Activated CD4-positive, alpha-beta T cell treated with anti-CD3 and anti-CD28 coated beads, Interleukin-2, amount 50 U/mL, for 48 hours (primary cell): ENCODE measurements at regions not wholly inside any gene's neighbourhood (a gene's known extent, or its start where the extent isn't known, plus 50 kb on each side); places are given as distances from the start of the nearest gene placed in this dataset.

ENCODE experiments used
- DNase-seq, 2 experiments: peaks; one replicate each; pipeline ENCODE4 v3.0.0-alpha.2; 2020

DNA sequence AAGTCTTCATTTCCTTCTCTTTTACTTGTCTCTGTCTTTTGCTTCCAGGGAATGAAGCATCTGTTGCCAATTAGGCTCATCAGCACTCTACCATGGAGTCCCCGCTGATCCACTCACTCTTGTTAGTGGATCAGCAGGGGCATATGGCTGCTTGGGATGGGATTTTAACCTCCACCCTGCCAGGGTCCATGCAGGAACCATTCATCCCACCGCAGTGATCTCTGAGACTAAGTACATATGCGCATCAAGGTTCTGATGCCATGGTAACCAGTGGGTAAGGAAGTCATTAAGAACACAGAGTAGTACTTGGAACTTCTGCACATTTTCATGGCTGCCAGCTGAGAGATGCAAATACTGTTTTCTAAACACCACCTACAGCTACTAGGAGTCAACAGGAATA, 374.0 kb upstream of the ALCAM start:
- DNase-seq = no peak

DNA sequence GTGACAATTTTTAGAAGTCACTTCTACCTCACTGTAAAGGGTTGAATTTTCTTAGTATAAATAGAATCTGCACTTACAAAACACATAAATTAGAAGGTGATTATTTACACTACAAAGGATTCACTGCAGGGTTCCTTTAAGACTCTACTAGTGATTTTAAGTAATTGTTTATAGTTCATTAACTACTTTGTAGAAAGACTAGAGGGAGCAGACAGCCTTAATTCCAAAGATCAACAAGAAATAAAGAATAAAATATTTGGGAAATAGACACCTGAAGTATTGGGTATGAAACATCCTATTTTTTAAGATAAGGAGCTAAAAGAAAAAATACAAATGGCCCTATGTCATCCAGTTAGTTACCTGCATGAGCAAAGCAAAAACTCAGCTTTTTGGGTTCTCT, 360.5 kb upstream of the ALCAM start:
- DNase-seq = no peak

DNA sequence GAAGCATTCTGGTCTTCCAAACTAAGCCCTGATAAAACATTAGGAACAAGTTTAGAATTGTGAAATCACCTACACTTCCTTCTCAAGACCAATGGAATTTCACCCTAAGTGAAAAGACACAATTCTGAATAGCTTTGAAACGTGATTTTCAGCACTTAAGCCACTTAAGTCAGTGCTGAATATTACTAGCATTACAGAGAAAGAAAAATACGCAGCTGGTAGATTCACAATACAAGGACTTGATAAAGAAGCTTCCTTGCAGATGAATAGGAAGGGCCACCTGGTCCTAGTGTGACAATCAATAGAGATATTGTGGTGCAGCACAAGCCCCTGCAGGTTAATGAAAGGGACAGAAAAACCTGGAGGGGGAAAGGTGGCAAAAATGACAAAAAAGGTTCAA, 353.1 kb upstream of the ALCAM start:
- DNase-seq = no peak

DNA sequence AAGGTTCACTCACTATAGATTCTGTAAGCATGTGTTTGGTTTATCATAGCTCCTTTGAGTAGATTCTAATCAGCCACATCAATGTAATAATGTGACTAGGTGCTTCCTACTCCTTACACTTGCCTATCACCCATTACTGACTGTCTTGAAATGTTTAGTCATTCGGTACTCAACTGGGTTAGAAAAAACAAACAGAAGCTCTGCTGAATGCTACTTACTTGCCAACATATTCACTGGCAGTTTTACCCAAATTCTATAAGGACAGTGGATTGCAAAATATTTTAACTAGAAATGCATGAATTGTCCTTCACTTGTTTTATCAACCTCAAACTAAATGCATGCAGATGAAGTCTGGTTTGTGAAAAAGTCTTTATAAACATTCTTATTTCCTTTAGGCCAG, 352.1 kb upstream of the ALCAM start:
- no peak for DNase-seq

DNA sequence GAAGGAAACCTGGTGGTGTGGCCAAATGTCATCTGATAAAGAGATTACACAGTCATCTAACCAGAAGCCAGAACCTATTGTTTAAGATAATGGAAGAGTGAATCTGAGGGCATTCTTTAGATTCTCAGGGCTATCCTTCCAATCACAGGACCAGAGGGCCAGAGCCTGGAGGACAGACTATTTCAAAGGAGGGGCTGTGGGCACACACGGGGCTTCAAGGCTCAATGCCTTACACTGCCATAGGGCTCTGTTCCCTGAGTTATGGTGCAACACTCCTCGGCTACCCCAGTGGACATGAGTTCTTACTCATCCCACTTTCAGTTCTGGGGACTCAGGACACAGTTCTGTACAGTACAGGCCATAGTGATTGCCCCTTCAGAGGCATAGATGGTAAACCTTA, 343.9 kb upstream of the ALCAM start:
- DNase-seq = no peak

DNA sequence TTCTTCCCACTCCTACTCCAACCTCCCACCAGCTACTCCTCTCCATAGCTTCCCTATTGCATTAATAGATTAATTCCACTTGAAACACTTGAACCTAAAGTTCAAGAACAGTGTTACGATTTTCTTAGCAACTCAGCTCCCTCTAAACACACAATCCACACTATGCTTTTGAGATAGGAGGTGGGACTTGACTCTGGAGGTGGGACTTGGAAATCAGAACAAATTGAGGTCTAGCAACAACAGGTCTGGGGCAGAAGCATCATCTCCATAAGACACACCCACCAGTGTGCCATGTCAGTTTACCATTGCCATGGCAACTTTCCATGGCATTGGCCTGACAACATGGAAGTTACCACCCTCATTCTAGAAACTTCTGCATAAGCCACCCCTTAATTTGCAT, 336.5 kb upstream of the ALCAM start:
- no peak for DNase-seq

DNA sequence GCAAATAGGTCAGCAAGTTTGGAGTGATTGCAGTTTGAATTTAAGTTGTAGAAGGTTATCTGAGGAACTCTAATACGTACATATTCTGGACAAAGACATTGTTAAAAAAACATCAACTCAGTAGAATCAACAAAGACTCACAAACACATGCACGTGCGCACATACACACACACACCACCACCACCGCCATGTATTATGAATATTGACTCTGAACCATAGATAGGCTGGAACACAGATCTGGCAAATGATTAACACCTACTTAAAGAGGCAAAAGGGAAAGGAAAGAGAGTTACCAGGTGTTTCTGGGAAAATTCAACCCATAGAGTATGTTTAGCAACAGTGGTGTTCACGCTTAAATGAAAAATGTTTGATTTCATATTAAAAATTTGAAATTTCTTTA, 334.2 kb upstream of the ALCAM start:
- DNase-seq = no peak

DNA sequence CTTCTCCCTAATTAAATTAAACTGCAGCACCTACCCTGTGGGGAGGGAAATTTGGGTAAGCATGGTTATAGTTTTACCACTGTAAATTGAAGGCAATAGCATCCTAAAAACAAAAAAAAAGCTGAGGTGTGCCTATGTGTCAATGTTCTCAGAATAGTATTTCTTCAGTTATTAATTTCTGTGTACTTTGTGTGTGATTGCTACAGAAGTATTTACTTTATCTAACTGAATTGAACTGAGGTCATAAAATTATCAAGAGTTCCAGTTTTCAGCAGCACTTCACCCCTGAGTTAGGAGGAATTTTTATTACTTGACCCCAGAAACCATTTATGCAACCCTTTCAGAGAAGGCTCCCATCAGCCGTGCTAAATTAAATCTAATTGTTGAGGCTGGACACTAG, 333.6 kb upstream of the ALCAM start:
- DNase-seq = no peak

DNA sequence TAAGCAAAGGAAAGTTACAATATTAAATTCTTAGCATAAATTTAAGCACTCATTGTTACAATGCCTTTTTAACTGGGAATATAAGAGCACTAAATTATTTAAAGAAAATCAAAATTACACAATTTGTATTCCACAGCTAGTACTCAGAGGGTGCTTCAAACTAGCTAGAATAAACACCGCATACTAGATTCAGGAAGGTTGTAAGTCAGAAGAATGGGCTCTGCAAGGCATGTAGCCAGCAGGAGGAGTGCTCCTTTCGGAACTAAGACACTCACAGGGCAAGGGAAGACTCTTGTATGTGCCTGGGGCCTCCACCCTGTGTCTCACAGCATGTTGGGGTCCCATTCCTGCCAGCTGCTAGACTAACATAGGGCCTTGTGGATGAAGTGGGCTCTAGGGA, 327.7 kb upstream of the ALCAM start:
- DNase-seq = no peak

DNA sequence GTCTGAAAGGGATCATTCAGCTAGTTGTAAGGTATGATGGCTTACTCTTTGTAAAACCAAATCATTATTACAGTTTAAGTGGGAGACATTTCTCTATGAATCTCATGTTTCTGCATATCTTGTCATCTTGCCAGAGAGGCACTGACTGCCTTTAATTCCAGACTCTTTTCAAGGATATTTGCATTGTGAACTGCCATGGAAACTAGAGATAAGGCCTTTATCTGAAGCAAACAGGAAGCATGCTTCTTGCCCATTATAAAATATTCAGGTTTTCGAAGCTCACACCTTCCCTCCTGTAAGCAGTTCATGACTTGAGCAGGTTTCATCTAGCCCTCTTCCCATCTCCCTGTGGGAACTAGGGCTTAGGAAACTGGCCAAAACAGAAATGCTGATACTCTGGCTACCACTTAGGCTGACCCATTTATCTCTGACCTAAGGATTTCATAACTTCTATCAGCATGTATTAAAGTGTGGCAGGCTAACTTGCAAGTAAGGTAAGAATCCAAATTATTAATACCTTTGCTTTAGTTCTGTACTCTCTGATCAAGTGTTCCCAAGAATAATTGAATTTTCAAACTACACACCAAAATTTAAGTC, 326.6 kb upstream of the ALCAM start:
- DNase-seq = no peak

DNA sequence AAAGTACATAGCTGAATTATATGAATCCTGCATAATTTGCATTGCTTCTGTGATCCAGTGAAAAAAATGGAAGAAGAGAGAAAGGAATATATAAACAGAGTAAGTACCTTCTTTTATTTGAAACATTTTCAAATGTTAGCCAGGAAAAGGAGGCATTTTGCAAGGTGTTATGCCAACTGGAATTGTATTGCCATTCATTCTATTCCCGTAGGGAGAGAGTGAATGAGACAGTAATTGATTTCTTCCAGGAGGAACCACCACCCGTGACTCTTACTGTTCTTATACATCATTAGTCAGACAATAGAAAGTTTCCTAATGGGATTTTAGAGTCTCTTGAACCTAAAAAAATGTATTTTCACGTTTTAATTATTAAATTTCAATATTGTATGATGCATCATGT, 324.1 kb upstream of the ALCAM start:
- no peak for DNase-seq

DNA sequence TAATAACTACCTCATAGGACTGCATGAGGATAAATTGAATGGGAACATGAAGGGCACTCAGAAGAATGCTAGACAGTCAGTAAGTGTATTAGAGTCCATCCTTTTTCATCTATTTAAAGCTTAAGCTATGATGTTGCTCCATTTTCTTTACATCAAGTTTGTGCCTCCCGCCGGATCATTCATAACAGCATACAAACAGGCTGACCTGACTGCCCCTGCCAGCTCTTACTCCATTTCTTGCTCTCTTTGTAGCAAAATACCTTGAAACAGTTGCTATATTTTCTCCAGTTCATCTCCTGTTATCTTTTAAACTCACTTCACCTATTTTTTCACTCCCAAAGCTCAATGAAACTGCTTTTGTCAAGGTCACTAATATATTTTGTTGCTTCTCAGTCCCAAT, 315.6 kb upstream of the ALCAM start:
- DNase-seq = no peak

DNA sequence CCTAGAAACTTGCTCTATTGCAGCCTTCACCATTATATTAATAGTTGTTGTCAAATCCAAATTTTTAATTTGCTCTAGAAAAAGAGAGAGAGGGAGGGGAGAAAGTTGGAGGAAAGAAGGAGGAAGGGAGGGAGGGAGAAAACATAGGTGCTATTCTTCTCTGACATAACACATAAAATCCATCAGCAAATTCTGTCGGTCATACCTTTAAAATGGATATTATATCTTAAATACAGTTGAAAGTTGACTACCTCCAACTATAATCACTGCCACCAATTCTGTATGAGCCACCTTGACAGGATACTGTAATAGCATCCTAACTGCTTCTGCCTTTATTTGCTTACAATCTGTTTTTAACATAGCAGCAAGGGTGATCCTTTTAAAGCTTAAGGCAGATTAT, 314.7 kb upstream of the ALCAM start:
- DNase-seq = no peak

DNA sequence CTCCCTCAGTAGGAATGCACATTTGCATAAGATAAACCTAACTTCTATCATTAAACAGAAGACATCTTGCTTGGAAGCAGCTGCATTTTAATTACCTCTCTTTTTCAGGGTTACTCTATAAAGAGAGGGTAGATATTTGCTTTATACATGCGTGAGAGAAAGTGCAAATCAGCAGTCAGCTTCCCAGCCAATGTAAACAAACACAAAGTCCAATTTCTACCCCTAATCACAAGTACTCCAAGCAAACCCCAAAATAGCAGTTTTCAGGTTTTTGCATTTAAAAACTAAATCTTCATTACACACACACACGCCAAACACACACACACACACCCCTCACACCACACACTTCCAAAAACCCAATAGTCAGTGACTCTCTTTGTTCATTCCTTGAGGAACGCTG, 303.9 kb upstream of the ALCAM start:
- DNase-seq = no peak

DNA sequence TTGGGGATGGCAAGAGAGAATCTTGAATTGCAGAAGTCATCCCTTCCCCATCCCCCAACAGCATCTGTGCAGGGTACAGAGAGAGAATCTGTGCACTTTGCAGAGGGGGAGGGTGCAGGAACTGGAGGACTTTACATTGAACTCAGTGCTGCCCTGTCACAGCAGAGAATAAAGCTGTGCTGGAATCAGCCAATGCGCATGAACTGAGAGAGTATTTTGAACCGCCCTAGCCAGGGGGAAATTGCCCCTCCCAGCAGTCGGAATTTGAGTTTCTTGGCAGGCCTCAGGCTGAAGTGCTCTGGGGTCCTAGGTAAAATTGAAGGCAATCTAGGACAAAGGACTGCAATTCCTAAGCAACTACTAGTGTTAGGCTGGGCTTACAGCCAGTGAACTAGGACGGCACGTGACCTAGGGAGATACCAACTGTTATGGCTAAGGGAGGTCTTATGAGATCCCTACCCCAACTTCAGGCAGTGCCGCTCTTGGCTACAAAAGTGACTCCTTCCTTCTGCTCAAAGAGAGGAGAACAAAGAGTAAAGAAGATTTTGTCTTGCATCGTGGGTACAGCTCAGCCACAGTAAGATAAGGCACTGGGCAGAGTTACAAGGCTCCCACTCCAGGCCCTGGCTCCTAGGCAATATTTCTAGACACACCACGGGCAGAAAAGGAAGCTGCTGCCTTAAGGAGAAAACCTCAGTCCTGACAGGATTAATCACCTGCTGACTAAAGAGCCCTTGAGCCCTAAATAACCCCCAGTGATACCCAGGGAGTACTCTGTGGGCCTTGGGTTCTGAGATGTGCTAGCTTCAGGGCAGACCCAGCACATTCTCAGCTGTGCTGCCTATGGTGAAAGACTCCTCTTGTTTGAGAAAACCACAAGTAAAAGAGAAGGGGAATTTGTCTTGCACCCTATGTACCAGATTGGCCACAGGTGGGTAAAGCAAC, 300.5 kb upstream of the ALCAM start:
- DNase-seq = no peak

DNA sequence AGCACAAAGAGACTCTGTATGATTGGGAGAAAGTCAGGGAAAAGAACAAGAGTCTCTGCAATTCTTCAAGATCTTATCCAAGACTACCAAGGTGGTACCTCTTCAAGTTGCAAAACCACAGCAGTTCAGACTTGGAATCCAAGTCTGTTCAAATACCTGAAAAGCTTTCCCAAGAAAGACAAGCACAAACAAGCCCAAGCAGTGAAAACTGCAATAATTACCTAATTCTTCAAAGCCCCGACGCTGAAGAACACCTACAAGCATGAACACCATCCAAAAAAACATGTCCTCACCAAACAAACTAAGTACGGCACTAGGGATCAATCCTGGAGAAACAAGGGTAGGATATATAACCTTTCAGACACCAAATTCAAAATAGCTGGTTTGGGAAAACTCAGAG, 299.3 kb upstream of the ALCAM start:
- DNase-seq = no peak

DNA sequence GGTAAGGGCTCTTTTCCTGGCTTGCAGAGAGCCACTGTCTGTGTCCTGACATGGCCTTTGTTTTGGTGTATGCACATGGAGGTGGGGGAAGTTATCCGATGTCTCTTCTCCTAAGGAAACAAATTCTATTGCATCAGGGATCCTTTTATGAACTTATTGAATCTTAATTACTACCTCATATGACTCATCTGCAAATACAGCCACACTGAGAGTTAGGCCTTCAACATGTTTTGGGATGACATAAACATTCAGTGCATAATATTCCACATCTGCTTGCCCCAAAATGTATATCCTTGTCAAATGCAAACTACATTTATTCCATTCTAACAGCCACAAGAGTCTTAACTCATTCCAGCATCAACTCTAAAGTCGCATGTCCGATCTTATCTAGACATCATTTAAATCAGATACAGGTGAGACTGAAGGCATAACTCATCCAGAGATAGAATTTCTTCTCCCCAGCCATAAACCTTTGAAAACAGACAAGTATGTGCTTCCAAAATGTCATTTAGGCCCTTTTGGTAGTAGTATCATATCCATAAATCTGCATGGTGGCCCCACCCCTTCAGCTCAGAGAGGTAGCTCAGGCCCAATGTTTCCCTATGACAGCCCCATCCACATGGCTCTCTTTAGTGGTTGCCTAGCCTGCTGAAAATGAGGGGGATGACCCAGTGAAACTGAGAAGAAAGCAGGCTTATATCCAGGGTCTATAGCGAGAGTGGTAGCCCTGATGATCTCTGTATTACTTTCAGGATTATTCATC, 289.5 kb upstream of the ALCAM start:
- no peak for DNase-seq

DNA sequence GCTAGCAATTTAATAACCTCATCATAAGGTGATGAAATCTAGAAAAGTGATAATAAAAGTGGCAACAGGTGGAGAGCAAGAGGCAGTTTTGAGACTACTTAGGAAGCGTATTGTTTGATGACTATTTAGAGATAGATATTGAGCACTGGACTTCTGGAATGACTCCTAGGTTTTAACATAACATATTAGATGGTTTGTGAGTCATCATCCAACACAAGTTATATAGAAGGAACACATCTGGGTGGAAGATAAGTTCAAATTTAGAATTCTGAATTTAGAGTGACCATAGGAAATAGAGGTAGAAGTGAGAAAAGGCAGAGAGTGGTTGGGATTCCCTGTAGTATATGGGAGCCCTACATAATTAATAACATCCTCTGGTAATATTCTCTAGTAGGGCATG, 282.8 kb upstream of the ALCAM start:
- no peak for DNase-seq

DNA sequence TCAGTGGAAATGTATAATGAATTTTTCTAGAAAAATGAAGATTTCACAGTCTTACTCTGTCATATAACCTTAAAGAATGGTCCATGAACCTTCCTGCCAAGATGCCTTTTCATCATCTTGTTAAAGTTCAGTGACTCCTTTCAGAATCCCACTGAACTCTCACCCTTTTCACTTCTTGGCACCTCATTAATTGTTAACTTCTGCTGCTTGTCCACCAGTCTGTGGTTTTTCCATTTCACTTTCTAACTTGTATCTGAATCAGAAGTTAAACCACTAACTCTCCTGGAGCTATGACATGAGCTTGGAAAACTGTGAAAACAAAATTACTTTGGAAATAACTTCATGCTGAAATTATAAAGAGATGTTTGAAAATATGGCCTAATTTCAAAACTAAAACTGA, 281.2 kb upstream of the ALCAM start:
- DNase-seq = no peak

DNA sequence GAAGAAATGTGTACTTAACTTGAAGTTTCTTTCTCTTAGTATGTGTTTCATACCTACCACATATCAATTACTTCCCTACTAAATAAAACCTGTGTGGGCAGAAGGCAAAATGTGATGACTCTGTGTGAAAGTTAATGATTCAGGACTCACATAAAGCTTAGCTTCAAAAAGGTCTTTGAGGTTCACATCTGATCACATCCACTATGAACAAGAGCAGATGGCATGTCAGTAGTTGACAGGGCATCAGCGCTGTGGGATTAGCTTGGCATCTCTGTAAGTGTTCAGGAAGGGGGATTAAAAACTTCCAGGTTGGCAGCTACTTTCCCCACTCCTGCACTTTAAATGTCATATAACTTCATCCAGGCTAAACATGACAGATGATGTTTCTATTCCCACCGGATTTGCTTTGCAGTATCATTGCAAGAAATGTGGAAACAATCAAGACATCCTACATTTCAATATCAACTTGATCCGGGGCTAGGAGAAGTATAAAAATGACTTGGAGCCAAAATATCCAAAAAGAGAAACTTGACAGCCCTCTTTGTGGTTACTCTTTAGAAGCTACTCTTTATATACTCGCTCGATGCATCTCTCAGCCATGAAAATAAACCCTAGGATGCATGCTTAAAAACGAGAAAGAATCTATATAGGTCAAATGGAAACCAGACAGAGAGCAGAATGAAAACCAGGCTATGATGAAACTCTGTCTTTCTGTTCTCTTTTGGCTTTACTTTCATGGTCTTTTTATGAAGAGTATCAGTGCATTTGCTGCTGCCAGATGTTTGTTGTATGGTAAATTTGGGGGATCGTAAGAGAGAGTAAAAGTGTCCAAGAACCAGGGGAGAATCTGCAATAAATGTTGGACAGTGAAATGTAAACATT, 273.1 kb upstream of the ALCAM start:
- DNase-seq = no peak

DNA sequence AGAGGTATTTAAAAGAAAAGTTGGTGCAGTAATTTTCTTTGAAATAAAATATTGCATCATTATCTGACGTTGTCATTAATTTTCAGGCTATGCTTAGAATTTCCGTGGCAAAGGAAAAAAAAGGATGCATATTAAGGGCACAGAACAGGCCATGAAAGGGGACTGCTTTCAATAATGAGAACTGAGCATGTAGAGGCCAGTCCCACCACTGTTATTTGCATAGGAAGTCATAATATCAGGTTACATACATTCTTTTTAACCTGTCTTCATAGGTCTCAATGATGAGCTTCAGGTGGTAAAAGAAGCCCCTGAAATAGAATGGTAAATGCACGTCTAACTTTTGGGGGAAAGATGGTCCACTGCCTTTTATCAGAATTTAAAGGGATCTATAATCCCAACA, 272.1 kb upstream of the ALCAM start:
- DNase-seq = no peak

DNA sequence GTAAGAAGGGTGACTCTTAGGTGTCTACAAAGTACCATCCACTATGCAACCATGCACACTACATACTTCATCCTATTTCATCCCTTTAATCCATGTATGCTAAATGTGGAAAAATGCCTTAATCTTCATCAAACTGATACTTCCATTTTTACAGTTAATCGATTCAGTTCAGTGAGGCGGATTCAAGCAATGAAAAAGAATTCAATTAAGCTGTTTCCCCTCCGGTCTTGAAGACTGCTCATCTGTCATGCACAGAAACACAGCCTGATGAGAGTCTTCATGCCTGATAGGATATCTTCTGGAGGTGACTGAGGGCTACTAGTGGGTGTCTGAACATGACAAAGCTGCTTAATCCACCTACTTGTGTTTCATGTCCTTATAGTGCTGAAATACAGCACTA, 270.6 kb upstream of the ALCAM start:
- DNase-seq = no peak

DNA sequence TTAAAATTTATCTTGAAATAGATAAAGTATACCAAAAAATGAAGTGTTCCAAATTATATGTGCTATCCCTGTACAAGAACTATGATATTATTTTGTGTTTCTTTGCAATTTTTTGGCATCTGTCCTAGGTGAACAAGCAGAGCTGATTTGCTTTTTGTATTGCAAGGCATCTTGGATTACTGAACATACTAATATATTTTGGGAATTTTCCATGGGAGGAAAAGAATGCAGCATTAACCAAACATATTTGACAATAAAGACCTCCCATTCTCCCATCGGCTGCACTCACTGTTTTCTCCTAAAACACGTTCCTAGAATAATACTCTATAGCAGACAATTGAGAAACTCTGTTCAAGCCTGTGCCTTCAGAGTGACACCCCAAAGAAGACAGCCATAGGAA, 265.1 kb upstream of the ALCAM start:
- DNase-seq = no peak
